H9 (cell line): ENCODE measurements at regions not wholly inside any gene's neighbourhood (a gene's known extent, or its start where the extent isn't known, plus 50 kb on each side); places are given as distances from the start of the nearest gene placed in this dataset.

Experiments used
- DNase-seq: peaks from one replicate; pipeline ENCODE4 v3.0.0-alpha.2; 2017
- H2AFZ ChIP-seq: one replicate; pipeline ENCODE4 v1.6.1; 2013; ENCODE audit warnings: mild to moderate bottlenecking, low read length, control low read depth, moderate library complexity
- H2AK5ac ChIP-seq: 2 replicates; pipeline ENCODE4 v1.6.1; 2013; ENCODE audit warnings: low read length, control low read depth, mixed read lengths; ENCODE audit not compliant: insufficient read length
- H2BK120ac ChIP-seq: one replicate; pipeline ENCODE4 v1.6.1; 2013; ENCODE audit warnings: low read depth, mild to moderate bottlenecking, low read length, control low read depth, inconsistent platforms; ENCODE audit not compliant: poor library complexity, severe bottlenecking
- H2BK12ac ChIP-seq: 2 replicates; pipeline ENCODE4 v1.6.1; 2013; ENCODE audit warnings: low read length, control low read depth, mixed read lengths, low read depth; ENCODE audit not compliant: insufficient read length
- H2BK15ac ChIP-seq: 2 replicates; pipeline ENCODE4 v1.6.1; 2013; ENCODE audit warnings: low read depth, low read length, control low read depth
- H2BK20ac ChIP-seq: one replicate; pipeline ENCODE4 v1.6.1; 2013; ENCODE audit warnings: low read depth, mild to moderate bottlenecking, low read length, control low read depth, inconsistent platforms; ENCODE audit not compliant: poor library complexity, severe bottlenecking
- H2BK5ac ChIP-seq: 2 replicates; pipeline ENCODE4 v1.6.1; 2013; ENCODE audit warnings: low read length, control low read depth, mixed read lengths; ENCODE audit not compliant: insufficient read length
- H3K14ac ChIP-seq: 2 replicates; pipeline ENCODE4 v1.6.1; 2013; ENCODE audit warnings: low read length, control low read depth; ENCODE audit not compliant: insufficient read depth
- H3K18ac ChIP-seq: 2 replicates; pipeline ENCODE4 v1.6.1; 2013; ENCODE audit warnings: low read depth, mild to moderate bottlenecking, mixed read lengths, low read length, control low read depth; ENCODE audit not compliant: insufficient read length
- H3K23ac ChIP-seq: 2 replicates; pipeline ENCODE4 v1.6.1; 2013; ENCODE audit warnings: low read length, control low read depth, mixed read lengths, low read depth; ENCODE audit not compliant: insufficient read length
- H3K23me2 ChIP-seq: 2 replicates; pipeline ENCODE4 v1.6.1; 2013; ENCODE audit warnings: low read depth, mild to moderate bottlenecking, mixed read lengths, low read length, control low read depth; ENCODE audit not compliant: insufficient read length, poor library complexity, severe bottlenecking
- H3K27ac ChIP-seq: 2 replicates; pipeline ENCODE4 v1.5.1; 2013; ENCODE audit warnings: low read length, control low read depth, mixed read lengths, low read depth; ENCODE audit not compliant: insufficient read length
- H3K27me3 ChIP-seq: 2 replicates; pipeline ENCODE4 v1.6.1; 2013; ENCODE audit warnings: low read length, control low read depth, inconsistent platforms; ENCODE audit not compliant: insufficient read depth
- H3K4ac ChIP-seq: 2 replicates; pipeline ENCODE4 v1.6.1; 2013; ENCODE audit warnings: low read depth, mild to moderate bottlenecking, control low read depth, inconsistent platforms, low read length, moderate library complexity
- H3K4me1 ChIP-seq: 2 replicates; pipeline ENCODE4 v1.6.1; 2013; ENCODE audit warnings: low read length, control low read depth, inconsistent platforms; ENCODE audit not compliant: insufficient read depth
- H3K4me2 ChIP-seq: 2 replicates; pipeline ENCODE4 v1.6.1; 2013; ENCODE audit warnings: low read length, control low read depth, mixed read lengths; ENCODE audit not compliant: insufficient read length, insufficient read depth
- H3K56ac ChIP-seq: 2 replicates; pipeline ENCODE4 v1.6.1; 2013; ENCODE audit warnings: low read depth, mild to moderate bottlenecking, mixed read lengths, low read length, control low read depth; ENCODE audit not compliant: insufficient read length
- H3K79me1 ChIP-seq: 2 replicates; pipeline ENCODE4 v1.6.1; 2013; ENCODE audit warnings: low read depth, mild to moderate bottlenecking, moderate library complexity, low read length, control low read depth, inconsistent platforms; ENCODE audit not compliant: insufficient read depth, poor library complexity, severe bottlenecking
- H3K79me2 ChIP-seq: 2 replicates; pipeline ENCODE4 v1.6.1; 2013; ENCODE audit warnings: low read length, control low read depth, inconsistent platforms; ENCODE audit not compliant: insufficient read depth
- H3K9ac ChIP-seq: 2 replicates; pipeline ENCODE4 v1.6.1; 2013; ENCODE audit warnings: low read length, control low read depth, mixed read lengths; ENCODE audit not compliant: insufficient read length; ENCODE audit errors: extremely low read depth
- H3K9me3 ChIP-seq: one replicate; pipeline ENCODE4 v1.6.1; 2013; ENCODE audit warnings: low read depth, low read length, inconsistent platforms; ENCODE audit not compliant: control insufficient read depth
- H3T11ph ChIP-seq: one replicate; pipeline ENCODE4 v1.6.1; 2013; ENCODE audit warnings: mild to moderate bottlenecking, low read length, control low read depth, inconsistent platforms
- H4K20me1 ChIP-seq: one replicate; pipeline ENCODE4 v1.6.1; 2013; ENCODE audit not compliant: control insufficient read depth, insufficient read length, insufficient read depth
- H4K5ac ChIP-seq: 2 replicates; pipeline ENCODE4 v1.6.1; 2013; ENCODE audit warnings: low read depth, mild to moderate bottlenecking, mixed read lengths, low read length, control low read depth; ENCODE audit not compliant: insufficient read length
- H4K8ac ChIP-seq: replicated peaks from 2 replicates; pipeline ENCODE4 v1.6.1; 2013; ENCODE audit warnings: low read length, control low read depth, mixed read lengths, low read depth; ENCODE audit not compliant: insufficient read length
- H4K91ac ChIP-seq: 2 replicates; pipeline ENCODE4 v1.6.1; 2013; ENCODE audit warnings: low read depth, mild to moderate bottlenecking, moderate library complexity, mixed read lengths, low read length, control low read depth; ENCODE audit not compliant: insufficient read length
- H3K27ac Mint-ChIP-seq, 3 experiments: 2 replicates in 2 of 3; 3 replicates in 1 of 3; pipeline ENCODE4 v1.8.0; 2020 to 2021; ENCODE audit warnings: mixed read lengths in 3 of 3, mild to moderate bottlenecking in 1 of 3, moderate library complexity in 1 of 3
- H3K27me3 Mint-ChIP-seq: 2 replicates; pipeline ENCODE4 v1.8.0; 2021; ENCODE audit warnings: low read depth, mild to moderate bottlenecking, moderate library complexity, mixed read lengths
- H3K36me3 Mint-ChIP-seq, 3 experiments: 2 replicates in 2 of 3; 3 replicates in 1 of 3; pipeline ENCODE4 v1.8.0; 2020 to 2021; ENCODE audit warnings: low read depth in 3 of 3, mixed read lengths in 3 of 3; ENCODE audit not compliant: insufficient read depth in 1 of 3
- H3K4me1 Mint-ChIP-seq, 2 experiments: 2 replicates each; pipeline ENCODE4 v1.8.0; 2020; ENCODE audit warnings: mixed read lengths in 2 of 2
- H3K4me3 Mint-ChIP-seq, 2 experiments: 2 replicates in 1 of 2; 3 replicates in 1 of 2; pipeline ENCODE4 v1.8.0; 2020 to 2021; ENCODE audit warnings: mild to moderate bottlenecking in 2 of 2, mixed read lengths in 2 of 2, moderate library complexity in 1 of 2
- H3K9me3 Mint-ChIP-seq, 2 experiments: 2 replicates in 1 of 2; 3 replicates in 1 of 2; pipeline ENCODE4 v1.8.0; 2020; ENCODE audit warnings: mild to moderate bottlenecking in 2 of 2, mixed read lengths in 2 of 2, moderate library complexity in 1 of 2
- TF ChIP-seq, protein P1 (sequence below): fragments of 200-600 bp; sonication (generic); conservative IDR thresholded peaks from 3 replicates; pipeline ENCODE4 v1.8.0; 2021; ENCODE audit warnings: antibody characterized with exemption, mild to moderate bottlenecking

DNA sequence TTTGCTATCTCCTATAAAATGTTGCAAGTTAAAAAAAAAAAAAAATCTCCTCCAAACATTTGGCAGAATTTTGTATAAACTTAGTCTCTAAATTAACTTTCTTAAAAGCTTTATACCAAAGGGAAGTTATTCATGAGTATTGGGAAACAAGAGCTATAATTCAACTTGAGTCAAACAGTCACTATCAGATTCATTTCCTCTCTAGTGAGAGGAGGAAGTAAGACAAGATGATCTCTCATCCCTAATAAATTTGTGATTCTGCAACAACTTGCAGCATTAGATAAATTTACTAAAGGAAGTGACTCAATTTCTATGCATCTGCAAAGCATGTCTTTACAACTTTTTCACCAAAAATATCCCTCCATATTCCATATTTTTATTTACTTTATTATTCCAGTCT is 135.4 kb upstream of the GNPDA2 start:
- no peak overlapping the region for H2AK5ac ChIP-seq
- Mint-ChIP-seq H3K27me3 (peaks cover 4% of the 10 kb centered on the region), H3K4me1 (peaks cover 36 to 41% of the 10 kb centered on the region in 2 experiments), H3K27ac (peak overlapping the region in 1 of 3 experiments; percentile 31; a peak in 1 of 7 replicates), H3K4me3 (no peak overlapping the region), H3K36me3 (peaks cover 0 to 10% (median 4%) of the 10 kb centered on the region in 3 experiments; a peak in 3 of 7 replicates), H3K9me3 (peaks cover 9 to 10% of the 10 kb centered on the region in 2 experiments; a peak in 4 of 5 replicates)
- no peak overlapping the region for H3K4me2 ChIP-seq
- no peak overlapping the region for H4K5ac ChIP-seq
- no peak overlapping the region for H4K91ac ChIP-seq
- H2BK15ac ChIP-seq, result no peak overlapping the region
- no peak overlapping the region for H3K23ac ChIP-seq
- DNase-seq, result no peak
- no peak overlapping the region for H3K56ac ChIP-seq
- no peak overlapping the region for H2AFZ ChIP-seq
- no peaks in the 10 kb centered on the region for H3K27me3 ChIP-seq
- no peaks in the 10 kb centered on the region for H3K9me3 ChIP-seq
- no peak overlapping the region for H2BK12ac ChIP-seq
- H3K14ac ChIP-seq, result no peak overlapping the region
- H3T11ph ChIP-seq, result no peak overlapping the region
- H3K18ac ChIP-seq, result no peak overlapping the region
- no peaks in the 10 kb centered on the region for H4K20me1 ChIP-seq
- H3K9ac ChIP-seq, result no peak overlapping the region
- H3K23me2 ChIP-seq, result no peaks in the 10 kb centered on the region
- H3K4me1 ChIP-seq, result peaks cover 6% of the 10 kb centered on the region; the same call in 1 of the 2 replicates
- H3K79me2 ChIP-seq, result no peaks in the 10 kb centered on the region
- TF ChIP-seq, protein P1, sequence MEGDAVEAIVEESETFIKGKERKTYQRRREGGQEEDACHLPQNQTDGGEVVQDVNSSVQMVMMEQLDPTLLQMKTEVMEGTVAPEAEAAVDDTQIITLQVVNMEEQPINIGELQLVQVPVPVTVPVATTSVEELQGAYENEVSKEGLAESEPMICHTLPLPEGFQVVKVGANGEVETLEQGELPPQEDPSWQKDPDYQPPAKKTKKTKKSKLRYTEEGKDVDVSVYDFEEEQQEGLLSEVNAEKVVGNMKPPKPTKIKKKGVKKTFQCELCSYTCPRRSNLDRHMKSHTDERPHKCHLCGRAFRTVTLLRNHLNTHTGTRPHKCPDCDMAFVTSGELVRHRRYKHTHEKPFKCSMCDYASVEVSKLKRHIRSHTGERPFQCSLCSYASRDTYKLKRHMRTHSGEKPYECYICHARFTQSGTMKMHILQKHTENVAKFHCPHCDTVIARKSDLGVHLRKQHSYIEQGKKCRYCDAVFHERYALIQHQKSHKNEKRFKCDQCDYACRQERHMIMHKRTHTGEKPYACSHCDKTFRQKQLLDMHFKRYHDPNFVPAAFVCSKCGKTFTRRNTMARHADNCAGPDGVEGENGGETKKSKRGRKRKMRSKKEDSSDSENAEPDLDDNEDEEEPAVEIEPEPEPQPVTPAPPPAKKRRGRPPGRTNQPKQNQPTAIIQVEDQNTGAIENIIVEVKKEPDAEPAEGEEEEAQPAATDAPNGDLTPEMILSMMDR, result no peak
- no peaks in the 10 kb centered on the region for H3K79me1 ChIP-seq
- no peak overlapping the region for H4K8ac ChIP-seq
- H2BK20ac ChIP-seq, result no peak overlapping the region
- H2BK5ac ChIP-seq, result no peak overlapping the region
- H3K4ac ChIP-seq, result no peak overlapping the region
- H2BK120ac ChIP-seq, result no peak overlapping the region
- H3K27ac ChIP-seq, result no peak overlapping the region
